Activated naive CD8-positive, alpha-beta T cell treated with anti-CD3 and anti-CD28 coated beads, Interleukin-2, amount 50 U/mL, for 24 hours (primary cell): ENCODE measurements at regions not wholly inside any gene's neighbourhood (a gene's known extent, or its start where the extent isn't known, plus 50 kb on each side); places are given as distances from the start of the nearest gene placed in this dataset.
"Not testable (repeated sequence)": the region's sequence is repeated elsewhere in the genome, so short reads cannot be mapped to it uniquely, and the experiment has no call there.

Experiments
- ATAC-seq: fragments of 150-1000 bp; cut with Tn5 transposase; one replicate; pipeline ENCODE4 v1.10.0; 2021
- DNase-seq: peaks from one replicate; pipeline ENCODE4 v3.0.0; 2021
- H3K27ac Mint-ChIP-seq: one replicate; pipeline ENCODE4 v1.8.0; 2021; ENCODE audit warnings: mild to moderate bottlenecking, mixed read lengths
- H3K27me3 Mint-ChIP-seq: one replicate; pipeline ENCODE4 v1.8.0; 2021; ENCODE audit warnings: mixed read lengths
- H3K36me3 Mint-ChIP-seq: one replicate; pipeline ENCODE4 v1.8.0; 2021; ENCODE audit warnings: low read depth, mixed read lengths
- H3K4me1 Mint-ChIP-seq: one replicate; pipeline ENCODE4 v1.8.0; 2021; ENCODE audit warnings: mixed read lengths
- H3K4me3 Mint-ChIP-seq: one replicate; pipeline ENCODE4 v1.8.0; 2021; ENCODE audit warnings: mild to moderate bottlenecking, moderate library complexity, mixed read lengths
- H3K9me3 Mint-ChIP-seq: one replicate; pipeline ENCODE4 v1.8.0; 2021; ENCODE audit warnings: mixed read lengths

DNA sequence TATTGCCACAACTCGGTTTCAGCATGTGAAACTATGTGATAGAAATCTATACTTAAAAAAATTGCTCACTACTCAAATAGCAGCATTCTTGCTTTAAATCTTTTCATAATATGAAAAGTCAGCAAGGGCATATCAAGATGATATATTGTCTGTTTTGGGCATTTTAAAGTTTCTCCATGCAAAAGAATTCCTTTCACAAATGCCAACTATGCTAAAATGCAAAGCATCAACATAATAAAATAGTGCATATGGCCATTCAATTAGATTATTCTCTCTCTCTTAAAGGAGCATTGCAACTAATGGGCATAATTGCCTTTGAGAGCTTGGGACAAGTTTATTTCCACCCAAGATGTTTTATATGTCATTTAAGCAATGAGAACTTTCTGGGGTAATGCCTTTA is 475.1 kb downstream of the ZPLD1 start:
- Mint-ChIP-seq H3K4me3 (no peak overlapping the region), H3K9me3 (no peaks in the 10 kb centered on the region), H3K27ac (no peak overlapping the region), H3K4me1 (no peaks in the 10 kb centered on the region), H3K36me3 (no peaks in the 10 kb centered on the region), H3K27me3 (no peaks in the 10 kb centered on the region)
- DNase-seq (no peak), ATAC-seq (no peak)

DNA sequence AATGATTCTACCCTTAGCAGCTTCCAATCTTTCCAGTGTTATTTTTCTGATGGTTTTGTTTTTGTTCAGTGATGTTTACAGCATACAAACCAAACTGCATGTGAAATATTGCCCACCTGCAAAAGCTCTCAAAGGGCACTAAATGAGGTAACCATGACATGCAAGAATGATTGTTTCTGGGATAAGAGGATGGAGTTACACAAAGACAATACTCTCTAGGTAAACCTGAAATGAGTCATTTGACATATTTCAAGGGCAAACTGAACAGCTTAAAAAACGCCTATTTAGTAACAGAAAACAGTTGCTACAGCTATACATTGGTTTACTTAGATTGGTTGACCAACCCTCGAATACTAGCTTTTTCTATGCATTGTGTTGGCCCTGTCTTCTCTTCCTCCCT is 481.7 kb downstream of the ZPLD1 start:
- Mint-ChIP-seq H3K4me1 (no peaks in the 10 kb centered on the region), H3K9me3 (peaks cover 5% of the 10 kb centered on the region), H3K27me3 (no peaks in the 10 kb centered on the region), H3K36me3 (no peaks in the 10 kb centered on the region), H3K27ac (no peak overlapping the region), H3K4me3 (no peak overlapping the region)
- DNase-seq (no peak), ATAC-seq (no peak)

DNA sequence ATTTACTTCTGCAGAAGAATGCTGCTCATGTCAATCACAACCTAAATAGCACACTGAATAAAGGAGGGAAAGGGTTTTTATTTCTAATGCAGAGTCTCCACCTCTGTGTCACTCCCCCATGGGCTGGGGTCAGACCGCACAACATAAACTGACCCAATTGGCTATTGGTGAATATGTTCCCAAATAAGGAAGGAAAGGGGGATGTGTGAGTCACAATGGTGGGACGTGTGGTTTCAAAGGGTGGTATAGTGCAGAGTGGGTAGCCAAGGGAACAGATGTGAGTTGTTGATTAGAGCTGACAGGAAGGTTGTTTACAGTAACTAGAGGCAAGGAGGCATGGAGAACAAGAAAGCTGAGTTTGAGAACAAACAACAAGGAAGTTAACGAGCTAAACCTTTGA is 491.8 kb downstream of the ZPLD1 start:
- ATAC-seq (no peak), DNase-seq (no peak)
- Mint-ChIP-seq H3K27me3 (no peaks in the 10 kb centered on the region), H3K36me3 (no peaks in the 10 kb centered on the region), H3K4me3 (no peak overlapping the region), H3K9me3 (peaks cover 17% of the 10 kb centered on the region), H3K4me1 (no peaks in the 10 kb centered on the region), H3K27ac (no peak overlapping the region)

DNA sequence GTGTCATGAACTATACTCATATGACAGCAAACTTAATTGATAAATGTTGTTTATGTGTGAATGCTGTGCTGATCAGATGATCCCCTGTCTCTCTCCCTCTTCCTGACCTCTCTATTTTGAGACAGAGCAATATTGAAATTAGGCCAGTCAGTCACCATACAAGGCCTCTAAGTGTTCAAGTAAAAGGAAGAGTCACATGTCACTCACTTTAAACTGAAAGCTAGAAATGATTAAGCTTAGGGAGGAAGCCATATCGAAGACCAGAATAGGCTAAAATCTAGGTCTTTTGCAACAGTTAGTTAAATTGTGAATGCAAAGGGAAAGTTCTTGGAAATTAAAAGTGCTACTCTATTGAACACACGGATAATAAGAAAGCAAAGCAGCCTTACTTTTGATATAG is 498.6 kb downstream of the ZPLD1 start:
- H3K4me3 Mint-ChIP-seq, result no peak overlapping the region
- H3K9me3 Mint-ChIP-seq, result peaks cover 11% of the 10 kb centered on the region
- H3K36me3 Mint-ChIP-seq, result no peaks in the 10 kb centered on the region
- no peaks in the 10 kb centered on the region for H3K4me1 Mint-ChIP-seq
- ATAC-seq (no peak), DNase-seq (no peak)
- no peak overlapping the region for H3K27ac Mint-ChIP-seq
- H3K27me3 Mint-ChIP-seq, result no peaks in the 10 kb centered on the region

DNA sequence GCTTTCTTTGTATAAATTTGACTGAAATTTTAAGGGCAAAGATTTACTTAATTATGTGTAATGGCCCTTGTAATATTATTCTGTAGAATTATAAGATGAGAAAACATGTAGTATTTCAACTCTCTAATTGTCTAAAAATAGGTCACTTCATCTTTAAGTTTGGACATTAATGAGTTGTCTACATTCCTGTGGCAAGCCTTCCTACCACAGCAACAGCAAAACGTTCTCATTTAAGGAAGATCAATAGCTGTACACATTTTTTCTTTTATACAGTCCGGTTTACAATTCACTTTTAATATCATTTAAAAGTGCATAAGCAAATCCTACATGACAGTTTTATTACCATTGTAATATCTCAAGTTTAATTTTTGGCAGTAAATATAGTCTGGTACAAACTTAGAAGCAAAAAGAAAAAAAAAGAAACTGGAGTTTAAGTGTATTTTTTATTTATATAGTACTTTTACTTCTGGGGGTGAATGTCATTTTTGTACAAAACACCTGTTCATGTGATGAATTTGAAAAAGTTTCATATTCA is 501.8 kb downstream of the ZPLD1 start:
- Mint-ChIP-seq H3K36me3 (no peaks in the 10 kb centered on the region), H3K27me3 (no peaks in the 10 kb centered on the region), H3K4me3 (no peak overlapping the region), H3K4me1 (no peaks in the 10 kb centered on the region), H3K27ac (no peak overlapping the region), H3K9me3 (peaks cover 15% of the 10 kb centered on the region)
- no peak for ATAC-seq
- DNase-seq, result no peak

DNA sequence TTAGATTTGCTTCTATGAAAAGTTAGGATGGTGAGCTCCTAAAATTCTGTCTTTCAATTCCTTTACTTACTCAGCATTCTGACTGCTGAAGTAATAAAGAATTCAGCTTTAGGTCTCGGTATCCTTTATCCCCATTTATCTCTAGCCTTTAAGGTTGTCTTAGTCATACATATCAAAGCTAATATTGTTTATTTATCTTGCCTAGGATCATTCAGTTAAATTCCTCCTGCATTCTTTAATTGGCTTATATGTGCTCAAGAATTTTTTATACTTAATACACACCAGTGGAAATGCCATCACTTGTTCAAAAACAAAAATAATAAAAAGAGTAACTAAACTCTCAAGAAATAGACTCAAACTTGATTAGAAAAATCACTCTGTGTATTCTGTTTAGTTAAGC is 507.0 kb downstream of the ZPLD1 start:
- Mint-ChIP-seq H3K36me3 (no peaks in the 10 kb centered on the region), H3K4me1 (no peaks in the 10 kb centered on the region), H3K9me3 (peaks cover 5% of the 10 kb centered on the region), H3K27me3 (no peaks in the 10 kb centered on the region), H3K27ac (no peak overlapping the region), H3K4me3 (no peak overlapping the region)
- no peak for DNase-seq
- ATAC-seq, result no peak

DNA sequence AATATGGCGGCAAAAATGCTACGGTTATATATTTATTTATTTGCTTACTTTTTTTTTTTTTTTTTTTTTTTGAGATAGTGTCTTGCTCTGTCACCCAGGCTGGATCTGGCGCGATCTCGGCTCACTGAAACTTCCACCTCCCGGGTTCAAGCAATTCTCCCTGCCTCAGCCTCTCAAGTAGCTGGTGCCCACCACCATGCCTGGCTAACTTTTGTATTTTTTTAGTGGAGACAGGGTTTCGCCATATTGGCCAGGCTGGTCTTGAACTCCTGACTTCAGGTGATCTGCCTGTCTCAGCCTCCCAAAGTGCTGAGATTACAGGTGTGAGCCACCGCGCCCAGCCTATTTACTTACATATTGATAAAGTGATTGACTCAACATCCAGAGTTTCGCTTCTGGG is 511.6 kb downstream of the ZPLD1 start:
- H3K27me3 Mint-ChIP-seq, H3K4me1 Mint-ChIP-seq, ATAC-seq, H3K36me3 Mint-ChIP-seq, H3K4me3 Mint-ChIP-seq, H3K27ac Mint-ChIP-seq, DNase-seq, H3K9me3 Mint-ChIP-seq: not testable (repeated sequence)

DNA sequence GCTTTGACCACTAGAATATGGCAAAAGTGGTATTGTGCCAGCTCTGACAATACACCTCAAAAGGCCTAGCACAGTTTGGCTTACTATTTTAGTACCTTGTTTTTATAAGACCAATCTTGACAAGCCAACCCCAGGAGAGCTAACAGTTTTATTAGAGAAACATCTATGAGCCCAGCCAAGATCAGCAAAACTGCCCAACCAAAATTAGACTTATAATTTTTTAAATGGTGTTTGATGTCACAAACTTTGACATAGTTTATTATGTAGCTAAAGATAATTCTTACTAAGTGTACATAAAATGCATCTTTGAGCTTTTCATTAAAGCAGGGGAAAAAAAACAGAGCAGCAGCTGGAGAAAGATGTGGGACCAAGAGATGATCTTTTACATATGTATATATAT is 537.5 kb downstream of the ZPLD1 start:
- no peaks in the 10 kb centered on the region for H3K4me1 Mint-ChIP-seq
- ATAC-seq, result no peak
- DNase-seq, result no peak
- H3K27me3 Mint-ChIP-seq, result no peaks in the 10 kb centered on the region
- no peak overlapping the region for H3K27ac Mint-ChIP-seq
- no peaks in the 10 kb centered on the region for H3K36me3 Mint-ChIP-seq
- H3K9me3 Mint-ChIP-seq, result peaks cover 10% of the 10 kb centered on the region
- H3K4me3 Mint-ChIP-seq, result no peak overlapping the region

DNA sequence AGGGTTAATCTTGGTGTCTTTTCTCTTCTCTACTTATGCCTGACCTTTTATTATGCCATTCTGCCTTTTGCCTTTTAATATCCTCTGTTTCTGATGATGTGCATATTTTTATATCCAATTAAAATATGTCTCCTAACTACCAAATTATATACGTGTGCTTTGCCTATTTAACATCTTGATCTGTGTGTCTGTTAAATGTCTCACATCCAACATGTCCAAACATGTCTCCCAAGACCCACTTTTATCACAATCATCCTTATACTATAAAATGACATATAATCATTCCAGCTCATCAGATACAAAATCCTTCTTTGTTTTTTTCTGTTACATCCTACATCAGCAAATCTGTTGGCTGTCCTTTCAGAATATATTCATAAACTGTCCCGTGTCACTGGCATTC is 539.5 kb downstream of the ZPLD1 start:
- H3K9me3 Mint-ChIP-seq, result peaks cover 10% of the 10 kb centered on the region
- no peaks in the 10 kb centered on the region for H3K4me1 Mint-ChIP-seq
- no peak for DNase-seq
- no peak for ATAC-seq
- no peaks in the 10 kb centered on the region for H3K36me3 Mint-ChIP-seq
- no peaks in the 10 kb centered on the region for H3K27me3 Mint-ChIP-seq
- H3K27ac Mint-ChIP-seq, result no peak overlapping the region
- H3K4me3 Mint-ChIP-seq, result no peak overlapping the region

DNA sequence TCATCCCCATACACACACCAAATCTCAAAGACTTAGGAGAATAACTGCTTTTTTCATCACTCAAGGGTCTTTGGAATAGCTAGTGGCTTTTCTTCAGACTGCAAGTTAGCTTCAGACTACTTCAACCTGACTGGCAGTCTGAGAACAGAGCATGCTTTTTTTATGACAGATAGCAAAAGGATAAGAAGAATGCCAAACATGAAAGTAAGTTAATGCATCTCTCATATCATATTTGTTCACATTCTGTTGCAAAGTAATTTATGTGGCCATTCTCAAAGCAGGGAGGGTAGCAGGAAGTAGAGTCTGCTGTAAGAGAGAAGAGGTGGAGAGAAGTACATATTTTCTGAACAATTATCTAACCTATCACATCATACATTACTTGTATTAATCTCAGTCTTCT is 544.4 kb downstream of the ZPLD1 start:
- no peak for DNase-seq
- Mint-ChIP-seq H3K9me3 (no peaks in the 10 kb centered on the region), H3K27ac (no peak overlapping the region), H3K4me1 (no peaks in the 10 kb centered on the region), H3K36me3 (no peaks in the 10 kb centered on the region), H3K4me3 (no peak overlapping the region), H3K27me3 (no peaks in the 10 kb centered on the region)
- ATAC-seq, result no peak

DNA sequence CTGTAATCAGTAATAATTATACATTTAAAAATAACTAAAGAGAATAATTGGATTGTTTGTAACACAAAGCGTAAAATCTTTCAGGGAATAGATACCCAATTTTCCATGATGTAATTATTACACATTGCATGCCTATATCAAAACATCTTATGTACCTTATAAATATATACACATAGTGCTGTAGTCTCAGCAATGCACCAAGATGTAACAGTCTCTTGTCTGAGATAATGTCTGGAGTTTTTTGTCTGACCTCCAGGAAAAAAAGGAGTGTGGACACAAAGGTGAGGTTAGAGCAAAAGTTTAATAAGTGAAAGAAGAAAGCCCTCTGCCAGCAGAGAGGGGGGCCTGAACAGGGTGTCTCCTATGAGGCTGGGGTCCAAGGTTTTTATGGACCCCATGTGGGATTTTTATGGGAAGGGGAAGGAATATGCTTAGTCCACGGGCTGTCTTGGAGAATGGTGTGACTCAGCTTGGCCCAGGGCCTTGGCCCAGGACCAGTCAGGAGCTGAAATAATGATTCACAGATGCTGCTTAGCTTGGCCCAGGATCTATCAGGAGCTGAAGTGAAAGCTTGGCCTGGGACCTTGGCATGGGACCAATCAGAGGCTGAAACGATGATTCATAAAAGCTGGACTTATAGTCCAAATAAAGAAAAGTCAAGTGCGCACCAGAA is 545.0 kb downstream of the ZPLD1 start:
- H3K9me3 Mint-ChIP-seq, result no peaks in the 10 kb centered on the region
- H3K4me1 Mint-ChIP-seq, result no peaks in the 10 kb centered on the region
- H3K27me3 Mint-ChIP-seq, result no peaks in the 10 kb centered on the region
- no peak overlapping the region for H3K27ac Mint-ChIP-seq
- no peak overlapping the region for H3K4me3 Mint-ChIP-seq
- no peaks in the 10 kb centered on the region for H3K36me3 Mint-ChIP-seq
- DNase-seq (no peak), ATAC-seq (no peak)

DNA sequence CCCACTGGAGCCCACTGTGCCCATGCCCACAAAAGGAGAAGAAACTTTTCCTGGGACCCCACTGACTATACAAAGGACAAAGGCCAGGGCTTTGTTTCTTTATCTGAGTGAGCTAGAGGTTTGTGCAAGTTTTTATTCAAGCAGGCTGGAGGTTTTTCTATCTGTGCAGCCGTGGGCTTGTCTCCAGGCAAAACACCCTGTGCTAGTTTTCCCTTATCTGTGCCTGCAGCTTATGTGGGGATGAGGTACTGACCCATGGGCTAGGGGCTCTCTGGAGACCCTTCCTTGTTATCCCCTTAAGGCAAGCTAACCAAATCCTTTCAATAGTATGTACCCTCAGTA is 545.5 kb downstream of the ZPLD1 start:
- H3K4me1 Mint-ChIP-seq, result no peaks in the 10 kb centered on the region
- peaks cover 1% of the 10 kb centered on the region for H3K9me3 Mint-ChIP-seq
- H3K4me3 Mint-ChIP-seq, result no peak overlapping the region
- no peaks in the 10 kb centered on the region for H3K36me3 Mint-ChIP-seq
- H3K27ac Mint-ChIP-seq, result no peak overlapping the region
- no peaks in the 10 kb centered on the region for H3K27me3 Mint-ChIP-seq
- no peak for DNase-seq
- ATAC-seq, result no peak

DNA sequence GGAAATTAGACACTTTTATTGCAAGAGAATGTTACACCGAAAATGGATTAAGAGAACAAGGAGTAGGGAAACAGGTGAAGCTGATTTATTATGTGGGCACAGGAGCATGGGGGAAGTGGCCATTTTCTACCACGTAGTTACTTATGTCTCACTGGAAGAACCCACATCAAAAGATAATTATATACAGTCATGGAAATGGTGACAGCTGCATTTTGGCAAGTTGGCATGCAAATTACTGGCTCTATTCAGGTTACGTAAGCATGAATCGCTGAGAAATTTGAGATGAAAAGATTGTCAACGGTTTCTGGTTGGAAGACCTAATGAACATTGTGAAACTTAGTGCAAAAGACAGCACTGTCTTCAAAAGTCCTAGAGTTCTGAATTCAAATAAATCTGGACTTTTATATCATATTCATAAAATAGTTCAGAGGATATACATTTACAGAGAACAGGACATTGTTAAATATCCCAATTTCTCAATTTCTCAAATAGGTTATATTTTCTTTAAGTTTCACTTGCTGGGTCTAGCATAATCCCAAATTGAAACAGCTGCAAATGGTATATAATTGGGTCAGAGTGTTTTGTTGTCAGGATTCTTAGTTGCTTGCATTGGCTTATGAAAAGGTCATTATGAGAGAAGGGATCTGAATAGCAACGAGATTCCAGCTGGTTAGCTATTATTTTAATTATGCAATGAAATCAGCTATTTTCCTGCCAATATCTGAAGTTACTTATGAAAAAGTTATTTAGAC is 567.8 kb downstream of the ZPLD1 start:
- Mint-ChIP-seq H3K27ac (no peak overlapping the region), H3K9me3 (no peaks in the 10 kb centered on the region), H3K4me1 (no peaks in the 10 kb centered on the region), H3K27me3 (no peaks in the 10 kb centered on the region), H3K4me3 (no peak overlapping the region), H3K36me3 (no peaks in the 10 kb centered on the region)
- DNase-seq, result no peak
- ATAC-seq, result no peak

DNA sequence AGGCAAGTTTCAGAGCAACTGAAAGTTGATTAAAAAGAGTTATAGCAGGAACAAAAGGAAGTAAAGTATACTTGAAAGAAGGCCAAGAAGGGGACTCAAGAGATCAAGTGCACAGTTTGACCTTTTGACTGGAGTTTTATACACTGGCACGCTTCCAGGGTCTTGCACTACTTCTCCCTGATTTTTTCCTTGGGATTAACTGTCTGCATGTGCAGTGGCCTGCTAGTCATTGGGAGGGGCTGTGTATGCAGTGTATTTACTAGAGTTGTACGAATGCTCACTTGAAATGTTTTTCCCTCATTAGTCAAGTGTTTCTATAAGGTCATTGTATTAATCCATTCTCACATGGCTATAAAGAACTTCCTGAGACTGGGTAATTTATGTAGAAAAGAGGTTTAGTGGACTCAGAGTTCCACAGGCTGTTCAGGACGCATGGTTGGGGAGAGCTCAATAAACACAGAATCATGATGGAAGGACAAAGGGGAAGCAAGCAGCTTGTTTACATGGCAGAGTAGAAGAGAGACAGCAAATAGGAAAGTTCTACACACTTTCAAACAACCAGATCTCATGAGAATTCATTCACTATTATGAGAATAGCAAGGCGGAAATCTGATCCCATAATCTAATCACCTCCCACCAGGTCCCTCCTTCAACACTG is 571.8 kb downstream of the ZPLD1 start:
- no peak overlapping the region for H3K27ac Mint-ChIP-seq
- H3K36me3 Mint-ChIP-seq, result no peaks in the 10 kb centered on the region
- no peaks in the 10 kb centered on the region for H3K9me3 Mint-ChIP-seq
- H3K4me1 Mint-ChIP-seq, result no peaks in the 10 kb centered on the region
- H3K4me3 Mint-ChIP-seq, result no peak overlapping the region
- no peak for ATAC-seq
- DNase-seq, result no peak
- no peaks in the 10 kb centered on the region for H3K27me3 Mint-ChIP-seq

DNA sequence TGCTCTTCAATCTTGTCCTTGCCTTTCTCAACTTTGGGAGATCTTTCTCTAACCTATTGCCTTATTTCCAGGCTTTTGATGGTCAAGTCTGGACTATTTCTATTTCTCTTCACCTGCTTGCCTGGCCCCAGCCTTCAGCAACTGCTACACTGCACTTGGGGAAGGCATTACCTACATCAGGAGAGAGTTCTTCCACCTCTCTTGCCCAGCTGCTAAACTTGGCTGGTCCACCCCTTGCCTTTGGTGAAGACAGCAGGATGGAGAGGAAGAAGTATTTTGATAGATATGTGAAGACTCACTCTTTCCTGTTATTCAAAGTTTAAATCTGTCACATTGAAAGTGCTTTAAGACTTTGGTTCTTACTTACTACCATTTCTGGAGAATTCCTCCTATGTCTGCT is 574.8 kb downstream of the ZPLD1 start:
- H3K9me3 Mint-ChIP-seq, result no peaks in the 10 kb centered on the region

More for the DNA sequence above, 574.8 kb downstream of the ZPLD1 start:
- DNase-seq, result no peak
- ATAC-seq, result no peak
- H3K4me3 Mint-ChIP-seq, result no peak overlapping the region
- H3K4me1 Mint-ChIP-seq, result no peaks in the 10 kb centered on the region
- no peaks in the 10 kb centered on the region for H3K27me3 Mint-ChIP-seq
- H3K36me3 Mint-ChIP-seq, result no peaks in the 10 kb centered on the region
- no peak overlapping the region for H3K27ac Mint-ChIP-seq
